ENCODE measurements at regions not wholly inside any gene's neighbourhood (a gene's known extent, or its start where the extent isn't known, plus 50 kb on each side); places are given as distances from the start of the nearest gene placed in this dataset.

- no peak for TF ChIP-seq POLR2A (IDR thresholded peaks at IDR 0.05)
- TF ChIP-seq CTCF (IDR thresholded peaks at IDR 0.05 in 8 of 11, conservative IDR thresholded peaks at IDR 0.05 in 3 of 11), result no peak
Observed at GRCh38 chr13:54676526-54677113, 1648.0 kb downstream of the OLFM4 start.

Measured in spleen (tissue), 7 donors.